Germinal center (tissue), 1 donor: ENCODE measurements at regions not wholly inside any gene's neighbourhood (a gene's known extent, or its start where the extent isn't known, plus 50 kb on each side); places are given as distances from the start of the nearest gene placed in this dataset.
"Not testable (repeated sequence)": the region's sequence is repeated elsewhere in the genome, so short reads cannot be mapped to it uniquely, and the experiment has no call there.

ENCODE experiments used
- DNase-seq: peaks from one replicate; pipeline ENCODE4 v3.0.0; 2012; ENCODE audit warnings: mixed read lengths, low spot score

DNA sequence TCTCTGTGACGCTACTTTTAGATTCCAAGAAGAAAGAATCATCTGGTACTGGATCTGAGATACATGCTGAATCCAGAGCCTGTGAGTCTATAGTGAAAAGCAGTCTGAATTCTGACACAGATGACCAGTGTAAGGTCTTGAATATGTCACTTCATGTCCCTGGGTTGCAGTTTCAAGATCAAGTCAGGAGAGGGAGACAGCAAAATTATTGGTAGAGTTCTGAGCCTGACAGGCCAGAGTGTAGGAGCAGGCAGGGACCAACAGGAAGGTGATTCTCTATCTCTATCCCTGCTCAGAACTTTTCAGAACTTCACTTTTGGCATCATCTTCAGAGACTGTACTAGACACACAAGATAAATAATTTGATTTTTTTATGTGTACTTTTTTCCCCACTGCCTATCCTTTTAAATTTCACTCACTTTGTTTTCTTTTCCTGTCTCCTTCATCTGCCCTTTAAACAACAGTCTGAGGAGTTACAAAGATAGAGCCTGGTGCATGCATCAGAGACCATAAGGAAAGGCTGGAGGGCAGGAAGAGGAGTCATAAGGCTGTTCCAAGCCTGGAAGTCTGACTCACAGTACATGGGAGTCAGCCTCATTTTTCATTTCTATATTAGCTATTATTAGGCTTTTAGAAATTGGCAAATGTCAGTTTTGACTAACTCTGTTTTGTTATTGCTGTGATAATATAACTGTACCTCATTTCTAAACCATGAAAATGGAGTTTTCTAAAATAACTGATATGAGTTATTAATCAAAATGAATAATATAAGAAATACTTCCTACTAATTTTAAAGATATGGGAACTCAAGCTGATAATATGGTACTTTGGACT, 120.2 kb upstream of the TMEM229A start:
- DNase-seq: no peak

DNA sequence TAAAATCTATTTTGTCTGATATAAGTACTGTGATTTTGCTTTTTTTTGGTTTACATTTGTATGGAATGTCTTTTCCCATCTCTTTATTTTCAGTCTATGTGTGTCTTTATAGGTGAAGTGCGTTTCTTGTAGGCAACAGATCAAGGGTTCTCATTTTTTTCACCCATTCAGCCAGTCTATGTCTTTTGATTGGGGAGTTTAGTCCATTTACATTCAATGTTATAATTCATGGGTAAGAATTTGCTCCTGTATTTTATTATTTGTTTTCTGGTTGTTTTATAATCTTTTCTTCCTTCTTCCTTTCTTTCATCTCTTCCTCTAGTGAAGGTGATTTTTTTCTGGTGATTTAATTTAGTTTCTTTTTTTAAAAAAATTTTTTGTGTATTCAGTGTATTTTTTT, 104.8 kb upstream of the TMEM229A start:
- no peak for DNase-seq

DNA sequence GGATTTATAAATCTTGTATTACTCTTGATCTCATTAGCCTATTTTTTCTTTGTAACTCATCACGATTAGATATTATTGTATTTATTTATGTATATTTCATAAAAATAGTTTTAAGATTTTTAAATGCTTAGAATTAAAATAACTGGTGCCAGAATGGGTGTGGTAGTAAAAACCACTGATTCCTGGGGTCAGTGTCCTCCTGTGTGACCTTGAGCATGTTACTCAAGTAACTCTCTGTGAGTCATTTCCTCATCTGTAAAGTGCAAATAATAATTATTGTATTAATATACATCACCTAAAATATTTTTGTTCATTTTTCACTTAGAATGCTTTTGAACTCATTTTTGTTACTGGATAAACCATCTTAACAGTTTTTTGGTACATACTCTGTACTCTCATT, 91.3 kb upstream of the TMEM229A start:
- DNase-seq: no peak

DNA sequence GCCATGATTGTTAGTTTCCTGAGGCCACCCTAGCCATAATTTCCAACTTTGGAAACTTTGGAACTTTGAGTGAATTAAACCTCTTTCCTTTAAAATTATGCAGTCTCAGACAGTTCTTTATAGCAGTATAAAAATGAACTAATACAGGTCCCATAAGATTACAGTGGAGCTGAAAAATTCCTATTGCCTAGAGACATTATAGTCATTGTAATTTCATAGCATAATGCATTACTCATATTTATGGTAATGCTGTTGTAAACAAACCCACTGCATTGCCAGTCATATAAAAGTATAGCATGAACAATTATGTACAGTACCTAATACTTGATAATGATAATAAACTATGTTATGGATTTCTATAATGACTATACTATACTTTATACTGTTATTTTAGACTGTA, 88.0 kb upstream of the TMEM229A start:
- DNase-seq: no peak

DNA sequence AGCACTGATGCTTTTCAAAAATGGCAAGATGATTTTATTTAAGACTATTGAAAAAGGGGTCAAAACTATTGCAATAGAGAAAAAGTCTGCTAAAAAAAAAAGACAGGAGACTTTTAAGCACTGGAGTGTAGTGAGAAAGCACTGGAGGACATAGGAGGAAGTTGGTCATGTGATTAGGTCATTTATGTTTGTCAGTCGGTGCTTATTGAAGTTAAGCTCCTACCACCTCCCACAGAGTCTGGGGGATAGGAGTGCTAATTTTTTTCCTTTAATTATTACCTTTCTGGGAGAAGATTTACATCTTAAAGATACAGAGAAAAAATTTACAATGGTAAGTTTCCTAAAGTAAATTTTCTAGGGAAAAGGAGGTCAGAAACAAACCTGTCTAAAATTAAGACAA, 80.2 kb upstream of the TMEM229A start:
- DNase-seq: no peak

DNA sequence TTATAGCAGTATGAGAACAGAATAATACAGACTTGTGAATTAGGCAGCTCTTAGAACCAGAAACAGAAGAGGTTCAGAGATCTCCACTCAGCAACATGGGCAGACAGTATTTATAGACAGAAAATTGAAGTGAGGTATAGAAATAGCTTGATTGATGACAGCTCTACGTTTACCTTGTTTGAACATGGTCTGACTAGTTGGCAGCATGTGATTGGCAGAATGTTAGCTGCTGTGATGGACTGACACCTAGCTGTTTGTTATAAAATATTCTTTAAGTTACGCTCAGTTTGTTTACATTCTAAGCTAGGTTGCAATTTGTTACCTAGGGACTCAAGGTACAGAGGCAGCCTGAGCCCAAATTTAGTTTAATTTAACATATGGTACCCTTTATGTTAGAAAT, 73.7 kb upstream of the TMEM229A start:
- no peak for DNase-seq

DNA sequence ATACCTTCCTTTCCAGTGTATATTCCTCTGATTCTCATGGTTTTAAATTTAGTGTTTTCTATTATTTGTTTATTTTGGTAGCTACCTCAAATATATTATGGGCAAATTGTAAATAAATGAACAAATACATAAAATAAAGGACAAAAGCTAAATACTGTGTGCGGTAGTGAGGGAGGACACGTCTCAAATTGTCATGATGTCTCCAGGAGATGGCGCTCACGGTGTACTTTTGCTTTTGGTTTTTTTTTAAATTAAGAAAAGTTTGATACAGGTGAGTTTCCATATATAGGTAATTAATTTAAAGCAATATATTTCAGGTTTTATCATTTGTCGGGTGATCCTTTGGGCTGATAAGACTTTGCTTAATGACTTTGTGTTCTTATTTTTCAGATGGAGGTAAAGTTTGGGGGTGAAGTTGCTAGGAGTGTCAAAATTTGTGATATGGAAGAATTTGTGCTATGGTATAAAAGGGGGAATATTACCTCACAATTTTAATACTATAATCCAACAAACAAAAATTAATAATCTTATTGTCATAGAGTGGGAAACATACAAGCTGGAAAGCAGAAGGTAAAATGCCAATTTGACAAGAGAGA, 68.4 kb upstream of the TMEM229A start:
- DNase-seq: no peak

DNA sequence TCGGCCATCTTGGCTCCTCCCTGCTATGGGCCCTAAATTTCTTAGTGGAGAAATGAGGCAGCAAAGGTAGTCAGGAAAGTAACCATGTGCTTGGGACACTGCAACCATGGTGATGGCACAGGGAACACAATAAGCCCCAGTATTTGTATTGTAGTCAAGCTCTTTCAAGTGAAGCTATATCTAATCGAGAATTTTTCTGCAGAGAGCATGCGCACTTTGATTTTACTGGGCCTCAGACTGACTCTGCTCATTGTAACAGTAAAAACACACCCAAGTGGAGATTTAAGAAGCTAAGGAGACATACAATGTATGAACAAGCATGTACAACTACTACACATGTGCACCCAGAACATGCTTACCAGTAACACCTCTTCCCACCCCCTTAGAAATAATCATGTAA, 67.3 kb upstream of the TMEM229A start:
- DNase-seq: no peak

DNA sequence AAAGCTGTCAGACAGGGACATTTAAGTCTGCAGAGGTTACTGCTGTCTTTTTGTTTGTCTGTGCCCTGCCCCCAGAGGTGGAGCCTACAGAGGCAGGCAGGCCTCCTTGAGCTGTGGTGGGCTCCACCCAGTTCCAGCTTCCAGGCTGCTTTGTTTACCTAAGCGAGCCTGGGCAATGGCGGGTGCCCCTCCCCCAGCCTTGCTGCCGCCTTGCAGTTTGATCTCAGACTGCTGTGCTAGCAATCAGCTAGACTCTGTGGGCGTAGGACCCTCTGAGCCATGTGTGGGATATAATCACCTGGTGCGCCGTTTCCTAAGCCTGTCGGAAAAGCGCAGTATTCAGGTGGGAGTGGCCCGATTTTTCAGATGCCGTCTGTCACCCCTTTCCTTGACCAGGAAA, 66.7 kb upstream of the TMEM229A start:
- DNase-seq: not testable (repeated sequence)

DNA sequence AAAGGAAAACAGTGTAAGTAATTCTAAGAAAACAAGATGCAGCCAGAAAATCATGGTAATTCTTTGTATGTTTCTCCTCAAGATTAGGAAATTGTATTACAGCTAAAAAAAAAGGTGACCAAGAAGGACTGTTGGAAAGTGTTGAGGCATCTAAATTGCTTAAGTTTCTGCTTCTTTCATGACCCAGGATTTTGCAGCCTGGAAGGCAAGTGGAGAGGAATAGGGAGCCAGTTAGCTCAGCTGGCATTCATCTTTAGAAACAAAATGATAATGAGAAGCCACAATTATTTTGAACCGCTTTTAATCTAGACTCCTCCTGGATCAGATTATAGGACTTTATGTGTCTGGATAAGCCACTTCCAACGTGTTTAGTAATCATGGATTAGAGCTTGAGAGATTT, 56.8 kb upstream of the TMEM229A start:
- no peak for DNase-seq

DNA sequence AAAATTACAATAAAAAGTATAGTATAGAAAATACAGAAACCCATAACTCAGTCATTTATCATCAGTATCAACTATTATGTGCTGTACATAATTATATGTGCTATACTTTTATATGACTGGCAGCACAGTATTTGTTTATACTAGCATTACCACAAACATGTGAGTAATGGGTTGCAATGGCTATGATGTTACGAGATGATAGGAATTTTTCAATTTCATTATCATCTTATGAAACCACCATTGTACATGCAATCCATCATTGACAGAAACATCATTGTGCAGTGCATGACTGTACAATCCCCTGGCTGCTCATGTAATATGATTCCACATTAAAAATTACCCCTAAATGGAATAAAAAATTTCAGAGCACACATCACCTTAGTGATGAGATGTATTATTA, 55.7 kb upstream of the TMEM229A start:
- DNase-seq: no peak

DNA sequence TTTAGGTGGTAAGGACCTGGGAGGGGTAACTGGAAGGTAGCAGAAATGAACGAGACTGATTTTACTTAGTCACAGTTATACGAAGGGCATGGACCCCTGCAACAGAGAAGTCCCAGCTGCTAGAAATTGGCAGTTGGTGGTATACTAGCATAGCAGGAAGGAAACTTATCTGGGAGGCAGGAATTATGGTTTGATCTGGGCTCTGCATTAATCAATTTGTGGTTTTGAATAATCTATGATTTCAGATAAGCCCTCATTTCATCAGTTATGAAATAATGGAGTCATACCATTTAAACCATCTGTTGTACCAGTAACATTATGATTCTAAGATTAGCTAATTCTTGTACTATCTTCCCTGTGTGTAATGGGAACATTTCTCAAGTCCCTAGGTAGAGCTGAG, 54.0 kb upstream of the TMEM229A start:
- no peak for DNase-seq

DNA sequence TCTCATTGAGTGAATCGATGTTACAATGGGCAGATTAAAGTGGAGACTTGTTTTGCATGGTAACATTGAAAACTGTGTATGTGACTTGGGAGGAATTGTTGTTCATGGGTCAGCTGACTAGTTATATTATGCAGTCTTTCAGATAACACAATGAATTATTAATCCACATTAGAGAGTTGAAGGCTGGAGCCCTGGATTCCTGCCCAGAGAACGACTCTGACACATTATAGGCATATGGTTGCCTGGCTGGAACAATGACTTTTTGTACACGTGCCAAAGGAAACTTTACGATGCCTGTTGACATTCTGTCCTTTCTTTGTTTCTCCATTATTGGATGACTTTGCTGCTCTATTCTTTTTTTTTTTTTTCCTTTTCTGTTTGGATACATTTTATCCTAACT, 52.3 kb upstream of the TMEM229A start:
- no peak for DNase-seq

DNA sequence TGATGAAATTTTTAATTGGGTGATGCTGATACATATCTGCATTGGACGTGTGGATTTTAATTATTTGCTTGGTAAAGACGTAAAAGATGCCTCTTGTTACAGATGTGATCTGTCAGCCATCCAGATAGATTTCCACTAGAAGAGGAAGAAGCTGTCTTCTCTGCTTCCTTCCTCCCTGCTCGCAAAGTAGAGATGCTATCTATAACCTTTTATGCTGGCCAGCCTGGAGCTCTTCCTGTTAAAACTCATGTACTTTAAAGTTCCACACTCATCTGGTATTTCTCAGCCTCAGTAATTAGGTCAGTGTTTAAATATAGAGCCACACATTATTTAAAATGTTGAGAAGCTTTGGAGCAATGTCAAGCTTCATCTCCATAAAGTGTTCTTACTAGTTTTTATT, 51.2 kb upstream of the TMEM229A start:
- no peak for DNase-seq
